H1 (cell line): ENCODE measurements at regions not wholly inside any gene's neighbourhood (a gene's known extent, or its start where the extent isn't known, plus 50 kb on each side); places are given as distances from the start of the nearest gene placed in this dataset.

Source experiments
- CTCF ChIA-PET: fragments of 300-600 bp; sonication (Branson Sonifier 250); formaldehyde crosslinking; loops from one replicate; lab custom pipeline; 2021; ENCODE audit not compliant: partially characterized antibody; lab: Charles Lee
- POLR2A ChIA-PET: fragments of 300-600 bp; sonication (Branson Sonifier 250); formaldehyde crosslinking; loops from one replicate; lab custom pipeline; 2021; ENCODE audit warnings: inconsistent platforms; ENCODE audit not compliant: partially characterized antibody; lab: Charles Lee
- DNase-seq, 2 experiments: peaks; one replicate each; pipeline versions ENCODE4 v3.0.0 to v3.0.0-alpha.2; 2010 to 2022; ENCODE audit warnings: low spot score in 2 of 2, low read depth in 1 of 2, mixed read lengths in 1 of 2
- FAIRE-seq: peaks from 2 replicates; lab custom pipeline; 2011; peaks lifted over from hg19 to GRCh38; lab: Jason Lieb, UNC
- H2AFZ ChIP-seq: 2 replicates; pipeline ENCODE4 v1.8.1; 2012; ENCODE audit warnings: low read length, inconsistent platforms
- H2AK5ac ChIP-seq: 2 replicates; pipeline ENCODE4 v1.6.1; 2013; ENCODE audit warnings: low read depth, low read length
- H2BK120ac ChIP-seq: replicated peaks from 2 replicates; pipeline ENCODE3; 2013; ENCODE audit warnings: low read depth, low read length, inconsistent platforms
- H2BK12ac ChIP-seq: 2 replicates; pipeline ENCODE4 v1.6.1; 2013; ENCODE audit warnings: low read depth, low read length
- H2BK15ac ChIP-seq: 2 replicates; pipeline ENCODE4 v1.6.1; 2013; ENCODE audit warnings: low read length
- H2BK20ac ChIP-seq: 2 replicates; pipeline ENCODE4 v1.6.1; 2013; ENCODE audit warnings: low read length
- H2BK5ac ChIP-seq: 2 replicates; pipeline ENCODE4 v1.6.1; 2013; ENCODE audit warnings: low read depth, low read length
- H3K14ac ChIP-seq: 2 replicates; pipeline ENCODE4 v1.6.1; 2013; ENCODE audit warnings: inconsistent platforms; ENCODE audit not compliant: insufficient read length
- H3K18ac ChIP-seq: 2 replicates; pipeline ENCODE4 v1.6.1; 2013; ENCODE audit warnings: low read length; ENCODE audit errors: extremely low read depth
- H3K23ac ChIP-seq: 2 replicates; pipeline ENCODE4 v1.6.1; 2013; ENCODE audit warnings: inconsistent platforms; ENCODE audit not compliant: insufficient read length
- H3K23me2 ChIP-seq: 2 replicates; pipeline ENCODE4 v1.6.1; 2013; ENCODE audit warnings: low read depth, low read length
- H3K27ac ChIP-seq: 2 replicates; pipeline ENCODE4 v1.6.1; 2011; ENCODE audit warnings: low read depth, low read length, inconsistent platforms
- H3K27me3 ChIP-seq, 4 experiments: replicated peaks in 1 of 4; 1 replicate in 1 of 4; 2 replicates in 3 of 4; pipeline versions ENCODE4 v1.6.1 to v1.8.1; 2011 to 2013; ENCODE audit warnings: low read length in 3 of 4, mild to moderate bottlenecking in 3 of 4, inconsistent platforms in 2 of 4, mixed read lengths in 2 of 4, moderate library complexity in 1 of 4; ENCODE audit not compliant: control insufficient read depth in 3 of 4, insufficient read depth in 3 of 4; ENCODE audit errors: extremely low read depth in 1 of 4
- H3K36me3 ChIP-seq, 4 experiments: 2 replicates each; pipeline versions ENCODE4 v1.6.1 to v1.8.1; 2011 to 2013; ENCODE audit warnings: mild to moderate bottlenecking in 4 of 4, low read length in 3 of 4, moderate library complexity in 2 of 4, control low read depth in 1 of 4, inconsistent platforms in 1 of 4; ENCODE audit not compliant: insufficient read depth in 4 of 4, control insufficient read depth in 2 of 4
- H3K4ac ChIP-seq: replicated peaks from 2 replicates; pipeline ENCODE3; 2013; ENCODE audit warnings: low read length, low read depth, mixed read lengths, inconsistent platforms; ENCODE audit not compliant: insufficient read length
- H3K4me1 ChIP-seq, 4 experiments: replicated peaks in 1 of 4; 1 replicate in 1 of 4; 2 replicates in 3 of 4; pipeline versions ENCODE4 v1.6.1 to v1.8.1; 2011 to 2013; ENCODE audit warnings: low read length in 3 of 4, inconsistent platforms in 2 of 4, mixed read lengths in 1 of 4; ENCODE audit not compliant: insufficient read depth in 4 of 4, control insufficient read depth in 3 of 4
- H3K4me2 ChIP-seq, 2 experiments: 2 replicates each; pipeline versions ENCODE4 v1.6.1 to v1.8.1; 2011 to 2013; ENCODE audit warnings: low read depth in 2 of 2, low read length in 2 of 2, control low read depth in 1 of 2, inconsistent platforms in 1 of 2, mild to moderate bottlenecking in 1 of 2; ENCODE audit not compliant: insufficient read depth in 1 of 2
- H3K4me3 ChIP-seq, 4 experiments: fragments of 200-600, 300-600 bp in 1 of 4; sonication (generic), shearing (Covaris generic), sonication (Bioruptor Twin) in 1 of 4; 2 replicates each; pipeline versions ENCODE4 v1.5.1 to v1.8.1; 2011 to 2016; ENCODE audit warnings: low read length in 4 of 4, low read depth in 3 of 4, control low read depth in 2 of 4, inconsistent platforms in 2 of 4, mild to moderate bottlenecking in 2 of 4, mixed read lengths in 1 of 4, moderate library complexity in 1 of 4; ENCODE audit not compliant: insufficient read depth in 2 of 4; ENCODE audit errors: extremely low read depth in 1 of 4
- H3K56ac ChIP-seq: replicated peaks from 2 replicates; pipeline ENCODE3; 2013; ENCODE audit warnings: low read depth, mild to moderate bottlenecking, mixed read lengths, low read length, inconsistent platforms; ENCODE audit not compliant: insufficient read length
- H3K79me1 ChIP-seq: 2 replicates; pipeline ENCODE4 v1.6.1; 2013; ENCODE audit warnings: low read depth, low read length, control low read depth
- H3K79me2 ChIP-seq, 2 experiments: 2 replicates each; pipeline versions ENCODE4 v1.6.1 to v1.8.1; 2012 to 2013; ENCODE audit warnings: low read length in 2 of 2, mild to moderate bottlenecking in 2 of 2, inconsistent platforms in 1 of 2; ENCODE audit not compliant: insufficient read depth in 2 of 2, control insufficient read depth in 1 of 2
- H3K9ac ChIP-seq, 4 experiments: replicated peaks in 1 of 4; 1 replicate in 1 of 4; 2 replicates in 3 of 4; pipeline versions ENCODE4 v1.6.1 to v1.8.1; 2011 to 2013; ENCODE audit warnings: low read depth in 3 of 4, low read length in 3 of 4, control low read depth in 2 of 4, mild to moderate bottlenecking in 2 of 4, moderate library complexity in 2 of 4, inconsistent platforms in 1 of 4; ENCODE audit errors: extremely low read depth in 1 of 4
- H3K9me3 ChIP-seq, 2 experiments: 2 replicates each; pipeline versions ENCODE4 v1.6.1 to v1.8.1; 2012 to 2013; ENCODE audit warnings: mild to moderate bottlenecking in 2 of 2, moderate library complexity in 2 of 2, control low read depth in 1 of 2, inconsistent platforms in 1 of 2, low read depth in 1 of 2, low read length in 1 of 2, mixed read lengths in 1 of 2; ENCODE audit not compliant: insufficient read depth in 2 of 2
- H4K20me1 ChIP-seq, 2 experiments: replicated peaks in 1 of 2; 2 replicates each; pipeline versions ENCODE3 to v1.8.1; 2011 to 2013; ENCODE audit warnings: inconsistent platforms in 2 of 2, low read length in 2 of 2, mild to moderate bottlenecking in 1 of 2; ENCODE audit not compliant: insufficient read depth in 2 of 2, control insufficient read depth in 1 of 2
- H4K5ac ChIP-seq: 2 replicates; pipeline ENCODE4 v1.6.1; 2013; ENCODE audit warnings: low read length, low read depth, mixed read lengths, inconsistent platforms; ENCODE audit not compliant: insufficient read length
- H4K8ac ChIP-seq: 2 replicates; pipeline ENCODE4 v1.8.0; 2013; ENCODE audit warnings: mild to moderate bottlenecking, moderate library complexity, low read length, inconsistent platforms; ENCODE audit not compliant: insufficient read depth; ENCODE audit errors: extremely low read depth
- H4K91ac ChIP-seq: replicated peaks from 2 replicates; pipeline ENCODE3; 2013; ENCODE audit warnings: low read length, mixed read lengths, inconsistent platforms; ENCODE audit not compliant: insufficient read length
- BCL11A ChIP-seq, 2 experiments: IDR thresholded peaks; one replicate each; pipeline ENCODE4 v1.6.1; 2011; ENCODE audit warnings: low read depth in 2 of 2, low read length in 2 of 2, mild to moderate bottlenecking in 2 of 2
- HDAC6 ChIP-seq: IDR thresholded peaks from one replicate; pipeline ENCODE4 v1.7.1; 2012; ENCODE audit warnings: low read depth, mild to moderate bottlenecking, inconsistent platforms, low read length, moderate library complexity
- POLR2A ChIP-seq, 2 experiments: IDR thresholded peaks; 1 replicate in 1 of 2; 2 replicates in 1 of 2; pipeline ENCODE4 v1.6.1; 2011; ENCODE audit warnings: low read depth in 2 of 2, low read length in 2 of 2, mild to moderate bottlenecking in 2 of 2; ENCODE audit errors: control extremely low read depth in 1 of 2
- WGBS, 2 experiments: shearing (Covaris generic) in 1 of 2; methylation state at CpG; one replicate each; pipeline versions ENCODE4 v1.1.6 to v1.1.7; 2013 to 2015; ENCODE audit warnings: low lambda C conversion rate in 2 of 2, mixed read lengths in 2 of 2, inconsistent platforms in 1 of 2, low coverage in 1 of 2, missing lambda C conversion rate in 1 of 2; ENCODE audit not compliant: insufficient replicate concordance in 2 of 2, insufficient coverage in 1 of 2, insufficient read length in 1 of 2; ENCODE audit errors: extremely low coverage in 1 of 2, missing lambda C conversion rate in 1 of 2; 5-methylcytosine and 5-hydroxymethylcytosine counted together

DNA sequence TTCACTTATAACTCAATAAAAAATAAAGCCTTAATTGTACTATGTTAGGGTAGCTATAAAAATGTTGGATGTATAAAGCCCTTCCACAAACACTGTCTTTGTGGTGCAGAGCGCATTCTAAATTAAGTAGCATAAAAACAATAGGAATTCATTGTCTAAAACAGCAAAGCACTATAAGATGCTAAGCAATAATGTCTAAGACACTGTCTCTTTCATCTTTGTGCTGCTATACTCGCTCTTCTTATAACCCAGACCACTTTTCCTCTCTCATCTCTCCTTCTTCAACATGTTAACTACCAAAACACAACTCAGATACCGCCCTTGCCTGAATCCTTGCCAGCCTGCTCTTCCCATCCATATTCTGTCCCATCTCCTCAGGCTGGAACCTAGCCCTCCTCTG is 170.0 kb downstream of the CENPC start:
- Histone ChIP-seq H3K79me2 (no peaks in the 10 kb centered on the region), H2BK15ac (no peak overlapping the region), H2BK5ac (no peak overlapping the region; the same call in 1 of the 2 replicates), H3K23ac (no peak overlapping the region), H3K36me3 (no peaks in the 10 kb centered on the region), H3K27ac (no peak overlapping the region), H3K4me1 (peaks cover 0 to 5% (median 4%) of the 10 kb centered on the region in 4 experiments; a peak in 3 of 7 replicates), H3K14ac (no peak overlapping the region), H4K5ac (no peak overlapping the region), H2AK5ac (no peak overlapping the region), H3K23me2 (no peaks in the 10 kb centered on the region; the same call in 1 of the 2 replicates), H3K9me3 (peaks cover 0 to 4% of the 10 kb centered on the region in 2 experiments; a peak in 1 of 4 replicates), H3K79me1 (no peaks in the 10 kb centered on the region), H4K8ac (no peak overlapping the region), H2BK12ac (no peak overlapping the region), H2AFZ (no peak overlapping the region), H3K9ac (no peak overlapping the region), H2BK120ac (no peak overlapping the region), H2BK20ac (no peak overlapping the region), H3K18ac (no peak overlapping the region), H3K27me3 (no peaks in the 10 kb centered on the region), H4K20me1 (no peaks in the 10 kb centered on the region), H4K91ac (no peak overlapping the region), H3K4me2 (no peak overlapping the region), H3K4me3 (no peak overlapping the region), H3K56ac (no peak overlapping the region), H3K4ac (no peak overlapping the region)
- ChIA-PET POLR2A (interaction anchor here (1.0 kb wide), 1 partner anchor 22 kb away, joined by 3 read pairs; no protein-coding TSS in a partner anchor), CTCF (interaction anchor here (0.6 to 0.8 kb wide), 3 partner anchors 18 to 41 kb away, joined by 3 read pairs; no protein-coding TSS in a partner anchor)
- TF ChIP-seq HDAC6 = no peak
- no peak for TF ChIP-seq BCL11A (IDR thresholded peaks at IDR 0.05; ENCODE audit: low read depth in 2 of 2, low read length in 2 of 2)
- TF ChIP-seq POLR2A (IDR thresholded peaks at IDR 0.05; ENCODE audit: control extremely low read depth in 1 of 2, low read depth in 2 of 2, low read length in 2 of 2) = no peak
- DNase-seq (no peak), FAIRE-seq (no peak)
- WGBS, 2 experiments = 94% methylated on average over 3 of the region's 3 CpGs; no CpG with 5 or more reads in 1 of the 2 experiments
